Hepatocyte (in vitro differentiated cells): ENCODE measurements at regions not wholly inside any gene's neighbourhood (a gene's known extent, or its start where the extent isn't known, plus 50 kb on each side); places are given as distances from the start of the nearest gene placed in this dataset.

Experiments
- DNase-seq: peaks from one replicate; pipeline ENCODE4 v3.0.0-alpha.2; 2016; ENCODE audit warnings: low spot score
- H2AFZ ChIP-seq: fragments of 200-600 bp; sonication (generic); 2 replicates; pipeline ENCODE4 v1.6.0; 2016; ENCODE audit warnings: antibody characterized with exemption, mild to moderate bottlenecking
- H3K27ac ChIP-seq: fragments of 200-600 bp; sonication (generic); 2 replicates; pipeline ENCODE4 v1.5.1; 2016; ENCODE audit warnings: mild to moderate bottlenecking
- H3K27me3 ChIP-seq: fragments of 200-600 bp; sonication (generic); 2 replicates; pipeline ENCODE4 v1.6.1; 2016
- H3K36me3 ChIP-seq: fragments of 200-600 bp; sonication (generic); replicated peaks from 2 replicates; pipeline ENCODE4 v1.5.1; 2016; ENCODE audit warnings: low read depth; ENCODE audit not compliant: insufficient read depth
- H3K4me1 ChIP-seq: fragments of 200-600 bp; sonication (generic); 2 replicates; pipeline ENCODE4 v1.5.1; 2016; ENCODE audit warnings: mild to moderate bottlenecking, moderate library complexity; ENCODE audit not compliant: insufficient read depth
- H3K4me2 ChIP-seq: fragments of 200-600 bp; sonication (generic); 2 replicates; pipeline ENCODE4 v1.6.0; 2016
- H3K4me3 ChIP-seq: fragments of 200-600 bp; sonication (generic); 2 replicates; pipeline ENCODE4 v1.5.1; 2016; ENCODE audit warnings: mild to moderate bottlenecking
- H3K79me2 ChIP-seq: fragments of 200-600 bp; sonication (generic); 2 replicates; pipeline ENCODE4 v1.6.0; 2017; ENCODE audit warnings: mild to moderate bottlenecking
- H3K9me2 ChIP-seq: fragments of 200-600 bp; sonication (generic); replicated peaks from 2 replicates; pipeline ENCODE4 v1.6.0; 2017; ENCODE audit warnings: mild to moderate bottlenecking; ENCODE audit not compliant: insufficient read depth
- H3K9me3 ChIP-seq: fragments of 200-600 bp; sonication (generic); 2 replicates; pipeline ENCODE4 v1.5.1; 2016; ENCODE audit warnings: low read depth, mild to moderate bottlenecking
- H4K20me1 ChIP-seq: fragments of 200-600 bp; sonication (generic); 2 replicates; pipeline ENCODE4 v1.6.0; 2016; ENCODE audit warnings: mild to moderate bottlenecking; ENCODE audit not compliant: insufficient read depth, poor library complexity, severe bottlenecking
- CTCF ChIP-seq: fragments of 200-600 bp; sonication (generic); IDR thresholded peaks from 2 replicates; pipeline ENCODE4 v1.5.1; 2016; ENCODE audit warnings: antibody characterized with exemption, mild to moderate bottlenecking; ENCODE audit not compliant: poor library complexity
- EZH2 ChIP-seq: fragments of 200-600 bp; sonication (generic); IDR thresholded peaks from 2 replicates; pipeline ENCODE4 v1.6.1; 2016; ENCODE audit warnings: antibody characterized with exemption, mild to moderate bottlenecking, borderline replicate concordance
- EZH2phosphoT487 ChIP-seq: fragments of 200-600 bp; sonication (generic); IDR thresholded peaks from one replicate; pipeline ENCODE4 v1.6.1; 2018; ENCODE audit warnings: antibody characterized with exemption, mild to moderate bottlenecking, low read depth, moderate library complexity; ENCODE audit not compliant: unreplicated experiment, severe bottlenecking
- WGBS: methylation state at CpG from one replicate; pipeline ENCODE4 v1.1.6; 2016; ENCODE audit warnings: low lambda C conversion rate; ENCODE audit errors: missing lambda C conversion rate; 5-methylcytosine and 5-hydroxymethylcytosine counted together

DNA sequence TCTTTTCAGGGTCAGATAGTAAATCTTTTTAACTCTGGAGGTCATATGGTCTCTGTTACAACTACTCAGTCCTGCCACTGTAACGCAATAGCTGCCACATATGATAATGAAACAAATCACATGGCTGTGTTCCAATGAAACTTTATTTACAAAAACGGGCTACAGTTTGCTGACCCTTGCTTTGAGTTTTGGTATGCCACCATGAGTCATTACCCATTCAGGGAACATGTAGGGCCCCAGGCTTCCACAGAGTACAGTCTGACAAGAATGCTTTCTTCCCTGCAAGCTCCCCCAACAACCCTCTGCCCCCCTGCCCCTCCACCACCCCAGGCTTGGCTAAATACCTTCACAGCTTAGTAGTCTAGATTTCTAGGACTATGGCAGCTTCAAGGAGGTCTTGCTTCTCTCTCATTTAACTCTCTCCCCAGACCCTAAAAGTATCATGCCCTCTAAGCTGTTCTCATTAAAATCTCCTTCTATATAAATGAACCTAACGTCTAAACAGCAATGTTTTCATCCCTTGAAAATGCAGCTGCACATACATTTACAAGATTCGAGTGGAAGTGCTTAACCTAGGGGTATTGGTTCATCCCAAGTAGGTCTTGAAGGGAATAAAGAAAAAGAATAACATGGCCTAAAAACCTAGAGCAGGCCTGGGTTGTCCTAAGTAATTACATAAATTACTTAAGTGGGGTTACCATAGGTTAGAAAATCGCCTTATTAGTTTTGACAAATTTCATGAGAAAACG is 117.8 kb upstream of the PRICKLE2 start:
- H3K79me2 ChIP-seq, result no peaks in the 10 kb centered on the region
- H3K27me3 ChIP-seq, result no peaks in the 10 kb centered on the region
- peak; percentile 65 for DNase-seq
- H2AFZ ChIP-seq, result no peak overlapping the region
- 58% methylated on average over 6 of the region's 6 CpGs for WGBS
- H3K9me3 ChIP-seq, result no peaks in the 10 kb centered on the region
- peak overlapping the region; percentile 73 for H3K27ac ChIP-seq
- no peaks in the 10 kb centered on the region for H3K36me3 ChIP-seq
- peak overlapping the region; percentile 2 for H3K4me2 ChIP-seq
- H4K20me1 ChIP-seq, result no peaks in the 10 kb centered on the region
- no peak for TF ChIP-seq EZH2phosphoT487
- TF ChIP-seq CTCF, result no peak
- TF ChIP-seq EZH2, result no peak
- peaks cover 47% of the 10 kb centered on the region for H3K4me1 ChIP-seq
- no peaks in the 10 kb centered on the region for H3K9me2 ChIP-seq
- no peak overlapping the region for H3K4me3 ChIP-seq

DNA sequence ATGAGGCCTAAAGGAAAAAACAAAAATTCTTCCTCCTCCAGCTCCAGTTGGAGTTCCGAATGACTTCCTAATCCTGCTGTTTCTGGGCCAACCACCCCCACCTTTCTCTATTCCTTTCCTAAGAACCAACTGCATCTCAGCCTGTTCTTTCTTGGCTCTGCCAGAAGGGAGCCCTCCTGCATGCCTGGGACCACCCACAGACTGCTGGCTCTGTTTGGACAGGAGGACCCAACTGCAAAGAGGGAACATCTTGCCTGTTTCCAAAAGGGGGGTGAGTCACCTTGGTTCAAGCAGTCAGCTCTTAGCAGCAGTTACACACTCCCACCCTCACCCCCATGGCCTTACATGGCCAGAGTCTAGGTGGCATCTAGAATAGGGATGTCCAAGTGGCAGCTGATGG is 116.0 kb upstream of the PRICKLE2 start:
- Histone ChIP-seq H3K27ac (peak overlapping the region; percentile 73), H3K9me3 (no peaks in the 10 kb centered on the region), H3K4me2 (peak overlapping the region; percentile 63), H3K9me2 (no peaks in the 10 kb centered on the region), H3K36me3 (no peaks in the 10 kb centered on the region), H3K79me2 (no peaks in the 10 kb centered on the region), H3K27me3 (no peaks in the 10 kb centered on the region), H4K20me1 (no peaks in the 10 kb centered on the region), H3K4me3 (no peak overlapping the region), H2AFZ (no peak overlapping the region), H3K4me1 (peaks cover 47% of the 10 kb centered on the region)
- DNase-seq, result peak; percentile 18
- 76% methylated on average over 1 of the region's 1 CpG for WGBS
- no peak for TF ChIP-seq EZH2phosphoT487
- no peak for TF ChIP-seq CTCF
- no peak for TF ChIP-seq EZH2

- DNase-seq, result peak; percentile 46
Observed at GRCh38 chr3:64340641-64341101, 115.4 kb upstream of the PRICKLE2 start.

More at GRCh38 chr3:64340641-64341101, 115.4 kb upstream of the PRICKLE2 start:
- Histone ChIP-seq H3K36me3 (no peaks in the 10 kb centered on the region), H3K4me1 (peaks cover 45% of the 10 kb centered on the region), H3K9me3 (no peaks in the 10 kb centered on the region), H3K27ac (peak overlapping the region; percentile 73), H3K9me2 (no peaks in the 10 kb centered on the region), H3K4me3 (no peak overlapping the region), H2AFZ (no peak overlapping the region), H3K27me3 (no peaks in the 10 kb centered on the region), H3K79me2 (no peaks in the 10 kb centered on the region), H4K20me1 (no peaks in the 10 kb centered on the region), H3K4me2 (peak overlapping the region; percentile 63)
- WGBS, result 51% methylated on average over 11 of the region's 11 CpGs
- no peak for TF ChIP-seq CTCF
- TF ChIP-seq EZH2phosphoT487, result no peak
- no peak for TF ChIP-seq EZH2
